T47D (cell line): ENCODE measurements at regions not wholly inside any gene's neighbourhood (a gene's known extent, or its start where the extent isn't known, plus 50 kb on each side); places are given as distances from the start of the nearest gene placed in this dataset.
"Not testable (repeated sequence)": the region's sequence is repeated elsewhere in the genome, so short reads cannot be mapped to it uniquely, and the experiment has no call there.

Experiments used
- DNase-seq, 2 experiments: peaks; one replicate each; pipeline versions ENCODE4 v3.0.0 to v3.0.0-alpha.2; 2011 to 2012; ENCODE audit warnings: low read depth in 1 of 2, low spot score in 1 of 2
- JUND ChIP-seq: IDR thresholded peaks from 2 replicates; pipeline ENCODE4 v1.6.1; 2012; ENCODE audit warnings: low read depth
- in situ Hi-C: cut with HindIII; loops from 2 replicates; pipeline ENCODE4 v1.10.0; 2016; ENCODE audit warnings: low sequenced_read_pairs, low pct_unique_long_range_greater_than_20kb

DNA sequence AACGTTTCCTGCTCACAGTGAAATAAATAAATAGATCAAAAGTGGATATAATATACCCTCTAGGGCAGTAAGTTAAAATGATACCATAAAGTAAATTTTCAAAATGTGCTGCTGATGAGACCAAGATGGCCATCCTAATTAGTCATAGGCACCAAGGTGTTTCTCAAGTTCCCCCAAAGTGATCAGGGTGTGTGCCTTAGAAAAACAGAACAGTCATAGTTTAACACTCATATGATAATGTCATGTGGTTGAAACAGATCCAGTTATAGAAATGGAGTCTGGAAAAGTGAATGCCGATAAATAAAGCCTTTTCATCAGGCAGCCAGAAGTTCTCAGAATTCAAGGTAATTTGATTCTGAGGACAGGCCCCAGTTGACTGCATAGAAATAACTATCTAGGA, 161.5 kb upstream of the CDKN2B start:
- in situ Hi-C loops: no loop called here
- no peak for DNase-seq
- no peak for TF ChIP-seq JUND

GRCh38 chr9:22170990-22171670, 162.0 kb upstream of the CDKN2B start:
- no peak for DNase-seq
- in situ Hi-C loops: no loop called here
- no peak for TF ChIP-seq JUND

DNA sequence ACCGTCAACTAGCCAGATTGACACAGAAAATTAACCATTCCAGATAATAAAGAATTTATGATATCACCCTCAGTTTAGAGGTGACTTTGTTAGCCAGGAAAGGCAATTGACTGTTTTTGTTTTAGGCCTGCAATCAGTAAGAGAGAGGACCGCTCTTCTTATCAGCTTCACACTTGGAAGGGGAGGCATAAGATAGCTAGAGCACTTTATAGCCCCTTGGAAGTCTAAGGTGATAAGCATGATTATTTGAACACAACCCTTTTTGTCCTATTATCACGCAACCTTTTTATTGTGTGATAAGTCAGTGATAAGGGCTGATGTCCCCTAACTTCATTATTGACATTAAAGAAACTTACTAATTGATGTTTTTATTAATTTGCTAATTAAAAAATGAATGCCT, 162.6 kb upstream of the CDKN2B start:
- no peak for TF ChIP-seq JUND
- no peak for DNase-seq
- in situ Hi-C loops: no loop called here

DNA sequence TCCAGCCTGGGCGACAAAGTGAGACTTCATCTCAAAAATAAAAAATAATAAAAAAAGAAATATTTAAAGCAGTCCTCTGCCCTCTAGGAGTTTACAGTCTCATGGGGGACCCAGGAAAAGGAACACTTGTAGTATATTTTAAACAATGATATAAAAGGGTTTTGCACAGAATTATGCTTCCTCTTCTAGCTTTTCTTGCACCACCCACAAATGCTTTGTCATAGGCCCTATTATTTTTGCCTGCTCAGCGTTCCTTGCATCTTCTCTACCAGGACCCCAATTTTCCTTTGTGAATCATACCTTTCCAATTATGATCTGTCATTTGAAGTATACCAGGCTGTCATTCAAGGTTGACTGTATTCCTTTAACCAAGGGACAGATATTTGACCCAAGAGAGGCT, 164.8 kb upstream of the CDKN2B start:
- in situ Hi-C loops: no loop called here
- TF ChIP-seq JUND: no peak
- no peak for DNase-seq

DNA sequence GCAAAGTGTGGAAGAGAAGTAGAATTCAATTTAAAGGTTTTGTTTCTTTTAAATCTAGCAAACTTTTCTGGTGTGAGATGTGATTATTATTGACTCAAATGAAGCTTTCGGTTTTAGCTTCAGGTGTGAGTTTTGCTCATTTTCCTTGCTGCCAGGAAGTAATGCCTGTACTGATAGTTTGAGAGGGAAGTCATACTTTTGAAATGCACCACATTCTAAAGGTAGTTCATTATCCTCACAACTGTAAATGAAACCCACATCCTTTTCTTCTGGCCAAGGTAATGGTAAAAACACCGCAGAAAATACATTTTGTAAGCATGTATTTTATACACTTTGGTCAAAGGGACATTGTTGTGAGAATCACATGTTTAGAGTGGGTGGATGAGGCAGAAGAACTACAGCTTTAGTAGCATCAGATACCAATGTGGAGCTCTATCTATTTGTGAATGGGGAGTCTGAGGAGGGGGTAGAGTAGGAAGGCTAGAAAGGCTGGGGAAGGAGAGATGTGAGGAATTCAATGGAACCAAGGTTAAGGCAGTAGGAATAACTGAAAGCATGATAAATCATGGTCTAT, 167.0 kb upstream of the CDKN2B start:
- DNase-seq: no peak
- TF ChIP-seq JUND: no peak
- in situ Hi-C loops: no loop called here

DNA sequence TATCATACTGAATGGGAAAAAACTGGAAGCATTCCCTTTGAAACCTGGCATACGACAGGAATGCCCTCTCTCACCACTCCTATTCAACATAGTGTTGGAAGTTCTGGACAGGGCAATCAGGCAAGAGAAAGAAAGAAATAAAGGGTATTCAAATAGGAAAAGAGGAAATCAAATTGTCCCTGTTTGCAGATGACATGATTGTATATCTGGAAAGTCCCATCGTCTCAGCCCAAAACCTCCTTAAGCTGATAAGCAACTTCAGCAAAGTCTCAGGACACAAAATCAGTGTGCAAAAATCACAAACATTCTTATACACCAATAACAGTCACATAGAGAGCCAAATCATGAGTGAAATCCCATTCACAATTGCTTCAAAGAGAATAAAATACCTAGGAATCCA, 171.9 kb upstream of the CDKN2B start:
- in situ Hi-C loops, DNase-seq: not testable (repeated sequence)

- no peak for DNase-seq
- in situ Hi-C loops: no loop called here
- TF ChIP-seq JUND: no peak
Observed at GRCh38 chr9:22189471-22189870, 180.4 kb upstream of the CDKN2B start.

DNA sequence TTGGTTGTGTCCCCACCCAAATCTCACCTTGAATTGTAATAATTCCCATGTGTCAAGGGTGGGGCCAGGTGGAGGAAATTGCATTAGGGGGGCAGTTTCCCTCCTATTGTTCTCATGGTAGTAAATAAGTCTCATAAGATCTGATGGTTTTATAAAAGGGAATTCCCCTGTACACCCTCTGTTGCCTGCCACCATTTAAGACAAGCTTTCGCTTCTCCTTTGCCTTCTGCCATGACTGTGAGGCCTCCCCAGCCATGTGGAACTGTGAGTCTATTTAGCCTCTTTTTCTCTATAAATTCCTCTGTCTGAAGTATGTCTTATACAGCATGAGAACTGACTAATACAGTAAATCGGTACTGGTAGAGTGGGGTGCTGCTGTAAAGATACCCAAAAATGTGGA, 187.9 kb upstream of the CDKN2B start:
- DNase-seq, in situ Hi-C loops: not testable (repeated sequence)

- in situ Hi-C loops: no loop called here
- no peak for TF ChIP-seq JUND
- no peak for DNase-seq
Observed at GRCh38 chr9:22198681-22199080, 189.6 kb upstream of the CDKN2B start.

DNA sequence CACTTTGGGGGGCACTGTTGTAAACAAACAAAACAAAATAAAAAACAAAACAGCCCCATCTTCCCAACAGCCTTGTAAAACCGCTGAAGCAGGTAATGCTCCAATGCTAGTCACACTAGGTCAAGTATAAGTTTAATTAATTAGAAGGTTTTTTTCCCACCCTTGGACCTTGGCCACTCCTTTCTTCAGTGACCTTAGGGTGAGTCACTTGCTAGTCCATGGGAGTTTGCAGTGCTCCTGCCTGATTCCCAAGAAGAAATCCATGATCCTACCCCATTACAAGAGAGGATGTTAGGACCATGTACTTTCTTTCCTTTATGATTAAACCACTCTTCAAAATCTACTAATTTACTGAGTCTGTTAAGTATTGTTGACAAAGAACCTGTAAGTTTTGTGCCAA, 192.2 kb upstream of the CDKN2B start:
- in situ Hi-C loops: no loop called here
- no peak for DNase-seq
- no peak for TF ChIP-seq JUND

DNA sequence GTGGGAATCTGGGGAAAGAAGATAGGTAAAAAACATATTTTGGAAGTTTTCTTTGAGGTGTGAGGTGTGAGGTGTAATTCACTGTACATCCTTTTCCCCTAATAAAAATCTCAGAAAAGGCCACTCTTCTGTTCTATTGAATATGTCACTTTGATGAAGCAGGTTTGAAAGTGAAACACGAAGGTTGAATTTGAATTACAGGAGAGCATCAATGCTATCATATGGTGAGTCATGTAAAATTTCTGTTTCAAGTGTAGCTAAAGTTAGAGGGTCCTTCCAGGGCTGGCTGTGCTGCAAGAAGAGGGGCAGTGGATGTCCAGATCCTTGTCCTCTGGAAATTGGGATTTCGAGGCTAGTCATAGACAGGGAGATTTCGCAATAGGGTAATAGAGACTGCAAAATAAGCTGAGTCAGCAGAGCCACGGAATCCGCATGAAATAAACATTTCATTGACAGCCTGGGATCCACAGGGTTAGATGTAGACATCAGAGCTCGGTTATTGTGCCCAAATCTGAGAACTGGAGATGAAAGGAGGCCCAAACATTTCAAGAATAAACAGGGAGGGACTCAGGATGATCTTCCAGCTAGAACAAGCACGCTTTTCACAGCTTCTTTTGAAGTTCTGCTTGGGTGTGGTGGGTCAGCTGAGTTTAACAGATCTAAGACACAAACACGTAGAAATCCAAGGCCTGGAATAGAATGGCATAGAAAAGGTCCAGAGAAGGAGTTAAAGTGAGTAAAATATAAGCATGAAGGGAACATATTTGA, 194.4 kb upstream of the CDKN2B start:
- in situ Hi-C loops: no loop called here

DNA sequence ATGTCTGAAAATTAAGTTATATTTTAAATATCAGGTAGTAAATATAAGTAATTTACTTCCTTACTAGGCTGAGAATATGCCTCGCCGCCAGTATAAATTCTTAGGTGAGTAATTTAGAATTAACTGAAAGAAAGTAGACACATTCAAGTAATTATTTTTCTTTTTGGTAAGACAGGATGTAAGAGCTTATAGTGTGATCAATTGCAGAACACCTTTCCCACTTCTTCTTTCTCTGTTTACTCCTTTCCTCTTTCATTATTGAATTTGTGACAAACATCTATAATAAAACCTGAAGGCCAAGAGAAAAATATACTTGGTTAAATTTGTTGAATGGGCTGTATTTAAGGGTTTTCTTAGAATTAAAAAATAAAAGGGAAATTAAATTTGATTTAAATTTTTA, 195.1 kb upstream of the CDKN2B start:
- in situ Hi-C loops: no loop called here
- no peak for TF ChIP-seq JUND
- DNase-seq: no peak

More for the DNA sequence above, 194.4 kb upstream of the CDKN2B start:
- no peak for DNase-seq
- TF ChIP-seq JUND: no peak

- in situ Hi-C loops: no loop called here
- no peak for TF ChIP-seq JUND
Observed at GRCh38 chr9:22206833-22207232, 197.7 kb upstream of the CDKN2B start.

More at GRCh38 chr9:22206833-22207232, 197.7 kb upstream of the CDKN2B start:
- no peak for DNase-seq
